NOMO-1 treated with DMSO at 0.1 percent for 48 hours (cell line): ENCODE measurements at regions not wholly inside any gene's neighbourhood (a gene's known extent, or its start where the extent isn't known, plus 50 kb on each side); places are given as distances from the start of the nearest gene placed in this dataset.

ENCODE experiments used
- DNase-seq: peaks from one replicate; lab custom pipeline; 2025; ENCODE audit not compliant: unreplicated experiment; lab: John Stamatoyannopoulos, UW

DNA sequence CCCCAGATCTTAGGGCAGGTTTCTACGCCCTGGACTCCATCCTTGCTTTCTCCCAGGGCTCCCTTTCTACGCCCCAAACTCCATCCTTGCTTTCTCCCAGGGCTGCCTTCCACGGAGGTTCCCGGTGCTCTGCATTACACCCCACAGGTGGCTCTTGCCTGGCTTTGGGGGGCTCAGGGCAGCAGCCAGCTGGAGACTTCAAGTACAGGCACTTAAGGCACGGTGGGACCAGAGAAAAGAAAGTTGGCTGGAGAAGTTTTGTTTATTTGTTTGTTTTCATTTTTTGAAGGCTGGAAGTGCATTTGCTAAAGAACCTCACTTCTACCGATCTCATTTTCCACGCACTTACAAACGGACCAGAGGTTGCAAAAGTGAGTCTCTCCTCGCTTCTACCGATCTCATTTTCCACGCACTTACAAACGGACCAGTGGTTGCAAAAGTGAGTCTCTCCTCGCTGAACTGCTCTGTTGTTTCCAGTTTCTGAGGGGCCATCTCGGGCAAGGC is 103.8 kb upstream of the MED13L start:
- no peak for DNase-seq

DNA sequence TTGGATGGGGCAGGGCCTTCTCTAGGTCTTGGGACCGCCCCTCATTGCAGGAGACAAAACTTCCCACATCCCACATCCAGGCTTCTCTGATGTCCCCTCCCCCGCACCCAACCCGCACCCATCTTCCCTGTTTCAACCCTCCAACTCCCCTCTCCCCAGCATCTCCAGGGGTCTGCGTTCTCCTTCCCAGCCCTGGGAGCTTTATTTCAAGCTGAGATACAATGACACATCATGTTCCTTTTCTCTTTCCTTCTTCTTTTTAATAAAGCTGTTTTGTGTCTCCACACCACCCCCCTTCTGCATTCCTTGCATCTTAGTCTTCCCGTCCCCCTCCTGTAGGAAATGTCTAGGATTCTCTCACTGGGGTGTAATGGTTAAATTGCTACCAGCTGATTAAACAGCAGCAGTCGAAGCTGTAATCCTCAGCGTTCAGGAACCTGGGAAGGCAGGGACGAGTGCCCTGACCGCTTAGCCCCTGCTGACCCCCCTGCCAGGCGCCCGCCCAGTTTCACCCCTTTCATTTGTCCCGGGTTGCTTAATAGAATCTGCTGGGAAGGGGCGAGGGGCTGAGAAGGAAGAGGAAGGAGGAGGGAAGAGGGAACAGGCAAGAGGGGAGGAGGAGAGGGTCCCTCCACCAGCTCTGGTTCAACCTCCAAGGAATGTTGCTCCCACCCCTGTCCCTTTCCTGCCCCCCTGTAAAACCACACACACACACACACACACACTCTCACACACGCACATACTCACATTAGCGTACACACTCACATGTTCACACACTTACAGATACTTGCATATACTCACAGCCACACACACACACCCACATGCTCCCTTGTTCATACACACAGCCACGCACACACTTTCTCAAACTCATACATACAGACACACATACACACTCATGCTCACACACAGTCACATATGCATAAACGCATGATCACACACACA is 104.5 kb upstream of the MED13L start:
- DNase-seq = no peak

DNA sequence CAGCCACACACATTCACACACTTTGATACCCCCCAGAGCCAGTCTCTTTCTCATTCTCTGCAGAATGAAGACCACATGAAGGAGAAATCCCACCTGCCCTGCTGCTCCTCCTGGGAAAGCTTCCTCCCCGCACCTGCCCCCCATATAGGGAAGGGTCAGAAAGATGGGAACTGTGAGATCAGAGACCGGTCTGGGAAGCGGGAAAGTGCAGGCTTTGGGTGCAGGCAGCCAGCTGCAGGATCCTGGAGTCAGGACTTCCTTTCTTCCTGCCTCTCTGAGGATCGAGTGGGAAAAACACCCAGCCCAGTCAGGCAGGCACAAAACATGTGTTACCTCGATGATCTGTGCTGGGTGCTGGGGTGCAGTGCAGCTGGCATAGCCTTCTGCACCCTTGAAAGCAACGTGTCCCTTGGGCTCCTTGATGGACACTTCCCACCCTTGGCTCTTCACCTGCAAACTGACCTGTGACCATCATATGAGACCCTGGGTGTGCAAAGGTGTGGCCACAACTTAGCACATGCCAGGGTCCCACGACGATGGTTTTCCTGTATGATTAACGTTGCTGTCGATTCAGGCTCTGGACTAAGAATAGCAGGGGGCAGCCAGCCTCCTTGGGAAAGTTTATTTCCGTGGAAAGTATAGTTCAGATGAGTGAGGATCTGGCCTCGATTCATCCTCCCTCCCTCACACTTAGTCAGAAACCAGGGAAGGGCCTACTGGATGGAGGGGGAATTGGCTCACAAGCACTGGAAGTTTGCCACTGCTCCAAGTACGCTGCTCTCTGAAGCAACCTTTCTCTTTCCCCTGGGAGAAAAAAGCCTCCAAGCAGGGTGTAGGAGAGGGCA is 105.4 kb upstream of the MED13L start:
- no peak for DNase-seq

DNA sequence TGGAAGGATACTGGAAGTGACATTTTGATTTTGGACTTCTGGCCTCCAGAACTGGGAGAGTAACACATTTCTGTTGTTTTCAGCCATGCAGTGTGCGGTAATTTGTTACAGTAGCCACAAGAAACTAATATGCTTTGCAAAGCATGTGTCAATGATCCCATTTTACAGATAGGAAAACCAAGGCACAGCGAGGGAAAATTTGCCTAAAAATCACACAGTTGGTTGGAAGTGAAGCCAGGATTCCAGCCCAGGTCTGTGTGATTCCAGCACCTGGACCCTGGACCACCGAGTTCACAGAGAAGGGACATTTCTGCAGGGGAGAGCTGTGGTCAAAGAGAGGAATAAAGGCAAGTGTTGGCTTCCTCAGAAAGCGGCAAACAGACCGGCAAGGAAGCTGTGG is 106.7 kb upstream of the MED13L start:
- DNase-seq = no peak

DNA sequence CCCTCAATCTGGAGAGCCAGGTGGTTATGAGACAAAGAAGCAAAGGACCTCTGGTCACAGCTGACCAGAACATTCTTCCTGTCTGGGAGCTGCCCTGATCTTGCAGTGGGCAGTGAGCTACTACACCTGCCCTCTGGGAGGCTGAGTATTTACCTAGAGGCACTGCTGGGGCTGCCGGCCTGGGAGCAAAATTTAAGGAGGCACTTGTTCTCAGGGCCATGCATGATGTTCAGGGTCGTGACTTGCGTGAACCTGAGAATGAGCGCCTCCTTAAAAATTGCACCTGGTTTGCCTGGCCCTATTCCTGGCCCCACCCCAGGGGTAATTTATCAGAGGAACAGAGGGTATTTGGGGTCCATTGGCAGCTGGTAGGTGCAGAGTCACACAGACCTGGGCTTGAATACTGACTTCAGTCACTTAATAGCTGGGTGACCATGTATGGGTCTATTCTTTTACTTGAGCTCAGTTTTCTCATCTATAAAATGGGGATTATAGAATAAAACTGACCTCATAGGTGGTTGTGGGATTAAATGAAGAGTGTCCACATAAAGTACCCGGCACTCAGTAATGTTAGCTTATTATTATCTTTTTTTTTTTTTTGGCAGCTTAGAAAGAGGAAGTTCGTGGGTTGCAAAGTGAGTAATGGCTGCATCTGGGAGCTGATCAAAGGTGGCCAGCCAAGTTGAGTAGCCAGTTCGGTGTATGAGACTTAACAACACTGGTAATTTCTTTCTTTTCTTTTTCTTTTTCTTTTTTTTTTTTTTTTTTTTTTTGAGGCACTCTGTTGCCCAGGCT is 107.4 kb upstream of the MED13L start:
- DNase-seq = peak; percentile 90

DNA sequence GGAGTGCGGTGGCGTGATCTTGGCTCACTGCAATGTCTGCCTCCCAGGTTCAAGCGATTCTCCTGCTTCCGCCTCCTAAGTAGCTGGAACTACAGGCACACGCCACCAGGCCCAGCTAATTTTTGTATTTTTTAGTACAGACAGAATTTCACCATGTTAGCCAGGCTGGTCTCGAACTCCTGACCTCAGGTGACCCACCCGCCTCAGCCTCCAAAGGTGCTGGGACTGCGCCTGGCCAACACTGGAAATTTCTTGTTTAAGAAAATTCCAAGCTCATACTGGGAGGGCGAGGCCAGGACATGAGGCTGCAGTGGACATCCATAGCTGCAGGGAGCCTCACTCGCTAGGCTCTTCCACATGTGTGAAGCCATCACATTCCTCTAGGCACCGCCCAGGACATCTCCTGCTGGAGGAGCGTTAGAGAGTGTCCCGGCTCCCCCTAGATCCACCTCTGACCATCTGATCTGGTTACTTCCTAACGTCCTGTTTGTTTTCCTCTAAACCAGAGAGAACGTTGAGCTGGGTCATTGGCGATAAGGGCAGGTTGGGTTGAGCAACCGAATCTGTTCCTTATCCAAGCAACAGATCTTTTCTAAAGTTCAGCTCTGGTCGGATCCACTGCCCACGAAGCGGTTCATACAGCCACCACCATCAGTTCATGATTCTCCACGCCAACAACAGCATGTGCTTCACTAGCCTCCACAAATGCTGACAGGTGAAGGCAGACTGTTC is 108.2 kb upstream of the MED13L start:
- DNase-seq = peak; percentile 17

DNA sequence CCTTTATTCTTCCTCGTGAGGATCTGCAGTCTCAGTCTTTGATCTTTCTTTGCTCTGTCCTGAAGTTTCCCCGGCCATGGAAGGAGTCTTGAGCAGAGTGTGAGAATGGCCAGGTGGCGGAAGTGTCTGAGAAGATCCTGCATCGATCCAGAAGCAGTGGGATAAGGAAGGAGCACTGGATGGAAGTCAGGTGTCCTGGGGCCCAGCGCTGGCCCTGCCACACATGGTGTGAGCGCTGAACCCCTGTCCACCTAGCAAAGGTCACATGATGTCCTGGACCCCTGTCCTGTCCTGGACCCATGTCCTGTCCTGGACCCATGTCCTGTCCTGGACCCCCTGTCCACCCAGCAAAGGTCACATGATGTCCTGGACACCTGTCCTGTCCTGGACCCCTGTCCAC is 111.8 kb upstream of the MED13L start:
- no peak for DNase-seq

DNA sequence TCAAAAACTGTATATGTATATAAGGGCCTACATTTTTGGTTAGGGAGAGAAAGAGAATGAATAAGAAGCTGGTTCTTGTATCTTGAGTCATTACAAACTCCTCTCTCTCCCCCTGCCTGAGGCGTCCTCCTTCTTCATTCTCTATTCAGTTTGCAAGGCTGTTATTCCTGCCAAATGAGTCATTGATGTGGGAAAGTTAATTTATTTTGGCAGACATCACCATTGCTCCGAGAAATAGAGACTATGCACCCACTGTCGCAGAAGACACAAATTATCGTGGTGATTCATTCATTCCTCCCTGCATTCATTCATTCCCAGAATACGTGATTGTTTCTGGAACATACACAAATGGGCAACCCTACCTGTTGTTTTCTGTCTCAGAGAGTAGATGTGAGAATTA is 112.5 kb upstream of the MED13L start:
- DNase-seq = no peak

DNA sequence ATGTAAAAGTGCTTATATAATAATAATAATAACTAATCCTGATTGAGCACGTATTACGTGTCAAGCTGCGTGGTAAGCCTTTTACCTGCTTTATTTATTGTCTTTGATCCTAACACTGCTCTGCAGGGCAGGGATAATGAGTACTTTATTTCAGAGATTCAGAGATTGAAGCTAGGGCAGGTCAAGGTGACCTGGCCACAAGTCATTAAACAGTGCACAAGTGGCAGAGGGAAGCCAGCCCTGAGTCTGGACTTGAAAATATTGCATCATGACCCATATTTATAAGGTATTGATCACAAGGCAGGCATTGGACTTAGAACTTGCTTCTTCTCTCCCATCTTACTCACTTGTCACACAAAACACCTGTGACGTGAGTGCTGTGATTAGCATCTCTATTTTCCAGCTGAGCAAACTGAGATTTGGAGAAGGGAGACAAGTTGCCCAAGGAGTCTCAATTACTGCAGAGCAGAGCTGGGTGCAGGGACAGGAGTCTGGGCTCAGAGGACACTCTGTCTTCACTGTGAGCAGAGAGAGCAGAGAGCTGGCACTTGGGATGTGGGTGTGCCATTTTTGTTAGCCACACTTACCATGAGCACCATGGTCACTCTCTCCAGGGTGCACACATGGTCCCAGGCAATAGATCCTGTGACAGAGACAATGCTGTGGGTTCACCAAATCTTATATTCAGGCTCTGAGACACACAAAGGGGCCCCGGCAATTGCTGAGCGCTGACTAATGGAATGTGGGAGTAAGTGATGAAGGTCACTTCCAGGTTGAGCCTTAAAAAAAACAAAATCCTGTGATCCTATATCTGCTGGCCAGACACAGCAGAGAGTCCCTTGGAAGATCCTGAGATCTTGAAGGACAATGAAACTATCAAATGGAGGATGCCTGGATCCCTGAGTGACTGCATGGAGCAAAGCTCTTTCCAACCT is 113.2 kb upstream of the MED13L start:
- no peak for DNase-seq

DNA sequence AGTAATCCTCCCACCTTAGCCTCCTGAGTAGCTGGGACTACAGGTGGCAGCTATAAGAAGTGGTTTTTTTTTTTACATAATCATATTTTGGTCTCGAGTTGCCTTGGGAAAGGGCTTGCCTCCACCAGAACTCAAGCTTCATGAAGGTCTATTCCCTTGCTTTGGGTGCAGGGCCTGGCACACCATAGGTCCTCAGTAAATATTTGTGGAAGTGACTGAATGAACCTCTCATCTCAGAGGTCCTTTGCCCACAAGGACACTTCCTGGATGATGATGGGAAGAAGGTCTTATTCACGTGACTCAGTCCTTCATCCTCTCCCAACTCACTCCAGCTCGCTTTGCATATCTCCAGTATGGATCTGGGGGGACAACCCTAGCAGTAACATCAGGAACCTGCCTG is 114.0 kb upstream of the MED13L start:
- DNase-seq = no peak

DNA sequence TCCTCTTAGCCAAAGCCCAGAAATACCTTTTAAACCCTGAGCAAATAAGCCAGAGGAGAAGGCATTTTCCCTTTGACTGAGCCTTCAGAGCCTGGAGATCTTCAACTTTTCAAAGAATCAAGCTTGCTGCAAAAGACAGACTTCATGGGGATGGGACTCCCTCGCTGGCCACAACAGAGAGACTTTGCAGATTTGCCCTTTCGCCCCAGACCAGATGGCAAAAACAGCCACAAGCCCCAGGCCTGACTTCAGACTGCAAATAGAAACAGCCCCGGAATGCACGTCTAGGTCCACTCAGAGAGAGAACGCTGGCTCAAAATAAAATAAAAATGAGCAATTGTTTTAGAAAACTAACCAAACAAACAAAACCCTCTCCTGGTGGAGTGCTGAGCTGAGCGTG is 114.6 kb upstream of the MED13L start:
- DNase-seq = no peak

DNA sequence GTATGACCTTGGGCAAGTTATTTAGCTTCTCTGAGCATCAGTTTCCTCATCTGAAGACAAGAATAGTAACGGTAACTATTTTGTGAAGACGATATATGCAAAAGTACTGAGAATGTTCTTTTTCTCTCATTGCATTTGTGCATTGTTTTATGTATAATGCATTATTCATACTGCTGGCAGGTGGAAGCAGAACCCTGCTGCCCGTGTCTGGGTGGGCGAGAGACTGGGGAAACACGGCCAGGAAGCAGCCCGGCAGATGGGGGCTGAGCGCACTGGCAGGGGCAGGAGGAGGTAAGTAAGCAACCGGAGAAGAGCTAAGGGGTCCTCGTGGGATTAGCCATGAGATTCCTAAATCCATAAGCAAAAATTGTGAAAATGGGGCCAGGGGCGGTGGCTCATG is 115.8 kb upstream of the MED13L start:
- no peak for DNase-seq

DNA sequence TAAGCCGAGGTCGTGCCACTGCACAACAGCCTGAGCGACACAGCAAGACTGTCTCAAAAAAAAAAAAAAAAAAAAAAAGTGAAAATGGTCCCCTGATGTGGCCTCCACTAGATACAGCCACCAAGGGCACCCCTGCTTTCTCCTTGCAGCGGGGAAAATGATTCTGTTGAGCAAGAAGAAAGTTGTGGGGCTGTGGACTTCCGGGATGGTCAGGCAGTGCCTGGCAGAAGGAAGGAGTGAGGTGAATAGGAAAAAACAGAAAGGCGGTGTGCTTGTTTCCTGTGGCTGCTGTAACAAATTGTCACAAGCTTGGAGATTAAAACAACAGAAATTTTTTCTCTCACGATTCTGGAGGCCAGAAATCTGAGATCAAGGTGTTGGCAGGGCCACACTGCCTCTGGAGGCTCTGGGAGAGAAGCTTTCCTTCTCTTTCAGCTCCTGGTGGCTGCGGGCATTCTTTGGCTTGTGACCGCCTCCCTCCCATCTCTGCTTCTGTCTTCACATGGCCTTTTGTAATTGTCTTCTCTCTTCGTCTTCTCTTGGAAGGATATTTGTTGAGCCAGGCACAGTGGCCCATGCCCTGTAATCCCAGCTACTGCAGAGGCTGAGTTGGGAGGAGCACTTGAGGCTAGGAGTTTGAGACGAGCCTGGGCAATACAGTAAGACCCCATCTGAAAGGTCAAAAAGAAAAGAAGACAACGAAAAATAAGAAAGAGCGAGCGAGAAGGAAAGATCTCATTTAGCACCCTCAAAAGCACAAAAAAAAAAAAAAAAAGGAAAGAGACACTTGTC is 116.6 kb upstream of the MED13L start:
- peak; percentile 43 for DNase-seq

DNA sequence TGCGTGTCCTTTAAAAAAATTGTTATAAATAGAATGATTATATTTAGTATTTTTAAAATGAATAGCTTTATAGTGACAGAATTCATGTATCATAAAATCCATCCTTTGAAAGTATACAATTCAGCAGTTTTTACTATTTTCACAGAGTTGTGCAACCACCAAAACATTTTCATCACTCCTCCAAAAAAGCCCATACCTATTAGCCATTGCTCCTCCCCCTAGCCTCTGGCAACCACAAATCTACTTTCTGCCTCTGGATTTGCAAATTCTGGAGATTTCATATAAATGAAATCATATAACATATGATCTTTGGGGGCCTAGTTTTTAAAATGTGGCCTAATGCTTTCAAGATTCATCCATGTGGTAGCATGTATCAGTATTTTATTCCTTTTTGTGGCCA is 117.9 kb upstream of the MED13L start:
- DNase-seq = peak; percentile 18

DNA sequence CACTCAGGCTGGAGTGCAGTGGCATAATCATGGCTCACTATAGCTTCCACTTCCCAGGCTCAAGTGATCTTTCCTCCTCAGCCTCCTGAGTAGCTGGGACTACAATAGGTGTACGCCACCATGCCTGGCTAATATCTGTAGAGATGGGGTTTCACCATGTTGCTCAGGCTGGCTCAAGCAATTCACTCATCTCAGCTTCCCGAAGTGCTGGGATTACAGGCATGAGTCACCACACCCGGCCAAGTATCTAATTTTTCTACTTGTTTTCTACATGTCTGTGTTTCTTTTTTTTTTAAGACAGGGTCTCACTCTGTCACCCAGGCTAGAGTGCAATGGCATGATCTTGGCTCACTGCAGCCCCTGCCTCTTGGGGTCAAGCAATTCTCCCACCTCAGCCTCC is 119.7 kb upstream of the MED13L start:
- no peak for DNase-seq

DNA sequence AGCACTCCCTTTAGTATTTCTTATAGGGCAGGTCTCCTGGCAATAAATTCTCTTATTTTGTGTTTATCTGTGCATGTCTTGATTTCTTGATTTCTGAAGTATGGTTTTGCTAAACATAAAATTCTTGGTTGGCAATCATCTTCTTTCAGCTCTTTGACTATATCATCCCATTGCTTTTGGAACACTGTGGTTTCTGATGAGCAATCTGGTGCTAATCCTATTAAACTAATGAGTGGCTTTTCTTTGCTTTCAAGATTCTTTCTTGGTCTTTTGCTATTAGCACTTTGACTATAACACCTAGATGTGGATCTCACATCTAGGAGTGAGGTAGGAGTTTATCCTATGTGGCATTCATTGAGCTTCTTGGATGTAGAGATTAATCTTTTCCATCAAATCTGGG is 120.7 kb upstream of the MED13L start:
- no peak for DNase-seq

DNA sequence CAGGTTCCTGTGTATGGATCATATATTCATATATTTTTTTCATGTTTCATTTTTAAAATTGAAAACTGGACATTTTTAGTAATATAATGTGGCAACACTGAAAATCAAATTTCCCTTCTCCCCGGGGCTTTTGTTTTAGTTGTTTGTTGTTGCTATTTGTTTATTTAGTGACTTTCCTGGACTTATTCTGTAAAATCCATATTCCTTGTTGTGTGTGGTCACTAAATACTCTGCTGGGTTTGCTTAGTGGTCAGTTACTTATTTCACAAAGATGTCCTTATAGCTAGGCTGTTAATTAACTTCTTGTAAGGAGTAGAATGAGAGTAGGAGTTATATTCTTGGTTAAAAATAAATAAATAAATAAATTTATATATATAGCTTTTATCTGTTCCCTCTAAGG is 121.6 kb upstream of the MED13L start:
- no peak for DNase-seq

DNA sequence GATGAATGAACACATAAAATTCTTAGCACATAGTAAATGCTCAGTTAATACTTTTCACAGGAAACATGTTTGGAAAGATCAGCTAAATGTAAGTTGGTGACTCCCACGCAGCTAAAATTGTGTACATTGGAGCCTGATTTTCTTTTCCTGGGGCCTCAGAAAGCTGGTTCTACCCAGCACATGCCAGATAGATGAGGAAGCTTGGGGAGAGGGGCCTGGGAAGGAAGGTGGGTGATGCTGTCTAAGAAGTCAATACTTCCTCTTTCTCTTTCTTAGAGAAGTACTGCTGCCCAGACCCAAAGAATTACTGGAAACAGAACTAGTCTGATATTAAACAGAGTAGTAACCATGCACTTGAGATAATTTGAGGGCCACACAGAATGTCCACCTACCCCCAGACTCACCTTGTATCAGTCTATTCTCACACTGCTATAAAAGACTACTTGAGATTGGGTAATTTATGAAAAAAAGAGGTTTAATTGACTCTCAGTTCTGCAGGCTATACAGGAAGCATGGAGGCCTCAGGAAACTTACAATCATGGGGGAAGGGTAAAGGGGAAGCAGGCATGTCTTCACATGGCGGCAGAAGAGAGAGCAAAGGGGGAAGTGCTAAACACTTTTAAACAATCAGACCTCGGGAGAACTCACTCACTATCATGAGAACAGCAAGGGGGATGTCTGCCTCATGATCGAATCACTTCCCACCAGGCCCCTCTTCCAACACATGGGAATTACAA is 123.3 kb upstream of the MED13L start:
- peak; percentile 81 for DNase-seq
